ENCODE measurements at regions not wholly inside any gene's neighbourhood (a gene's known extent, or its start where the extent isn't known, plus 50 kb on each side); places are given as distances from the start of the nearest gene placed in this dataset.
"Not testable (repeated sequence)": the region's sequence is repeated elsewhere in the genome, so short reads cannot be mapped to it uniquely, and the experiment has no call there.

DNA sequence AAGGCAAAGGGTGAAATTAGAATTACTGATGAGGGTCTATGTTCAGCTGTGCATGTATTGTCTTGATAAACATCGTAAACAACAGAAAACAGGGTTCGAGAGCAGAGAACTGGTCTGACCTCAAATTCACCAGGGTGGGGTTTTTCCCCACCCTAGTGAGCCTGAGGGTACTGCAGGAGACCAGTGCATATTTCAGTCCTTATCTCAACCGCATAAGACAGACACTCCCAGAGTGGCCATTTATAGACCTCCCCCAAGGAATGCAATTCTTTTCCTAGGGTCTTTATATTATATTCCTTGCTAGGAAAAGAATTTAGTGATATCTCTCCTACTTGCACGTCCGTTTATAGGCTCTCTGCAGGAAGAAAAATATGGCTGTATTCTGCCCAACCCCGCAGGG, 257.0 kb upstream of the OSR1 start:
- not testable (repeated sequence) for DNase-seq (ENCODE audit: low read depth in 4 of 4, low spot score in 3 of 4)

DNA sequence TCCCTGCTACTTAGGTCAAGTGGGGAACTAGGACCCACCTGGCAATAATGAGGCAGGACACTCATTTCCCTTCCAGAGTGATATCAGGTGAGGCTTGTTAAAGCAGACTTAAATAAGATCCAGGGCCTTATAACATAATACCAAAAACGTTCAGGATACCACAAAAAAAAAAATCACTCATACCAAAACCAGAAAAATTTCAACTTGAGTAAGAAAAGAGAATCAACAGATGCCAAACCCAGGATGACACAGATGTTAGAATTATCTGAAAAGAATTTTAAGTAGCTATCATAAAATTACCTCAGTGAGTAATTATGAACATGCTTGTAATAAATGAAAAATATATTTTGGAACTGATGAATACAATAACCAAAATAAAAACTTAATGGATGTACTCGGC, 255.6 kb upstream of the OSR1 start:
- DNase-seq (ENCODE audit: low read depth in 4 of 4, low spot score in 3 of 4) = no peak

GRCh38 chr2:19611491-19612332, 253.3 kb upstream of the OSR1 start:
- peak in 1 of 4 donors; percentile 2 for DNase-seq (ENCODE audit: low read depth in 4 of 4, low spot score in 3 of 4)

GRCh38 chr2:19609266-19609665, 250.8 kb upstream of the OSR1 start:
- DNase-seq (ENCODE audit: low read depth in 4 of 4, low spot score in 3 of 4) = no peak

- DNase-seq (ENCODE audit: low read depth in 4 of 4, low spot score in 3 of 4) = no peak
These were observed 249.7 kb upstream of the OSR1 start for GRCh38 chr2:19607931-19608771.

DNA sequence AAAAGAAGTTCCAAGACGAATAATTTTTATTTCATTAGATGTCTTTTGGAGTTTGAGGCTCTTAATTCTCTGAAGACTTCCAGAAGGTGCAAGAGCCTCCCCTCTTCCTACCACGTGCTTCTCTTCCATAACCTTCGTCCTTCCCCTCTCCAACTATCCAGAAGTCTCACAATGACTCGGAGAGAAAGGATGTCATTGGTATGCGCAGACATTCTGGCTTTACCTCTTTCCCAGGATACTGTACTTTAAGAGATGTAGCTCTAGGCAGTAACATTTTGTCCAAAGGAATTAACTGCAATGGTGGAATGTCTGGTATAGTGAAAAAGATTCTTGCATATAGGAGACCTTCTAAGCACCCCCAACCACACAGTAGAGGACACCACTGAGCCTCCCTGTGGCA, 249.0 kb upstream of the OSR1 start:
- DNase-seq (ENCODE audit: low read depth in 4 of 4, low spot score in 3 of 4) = no peak

DNA sequence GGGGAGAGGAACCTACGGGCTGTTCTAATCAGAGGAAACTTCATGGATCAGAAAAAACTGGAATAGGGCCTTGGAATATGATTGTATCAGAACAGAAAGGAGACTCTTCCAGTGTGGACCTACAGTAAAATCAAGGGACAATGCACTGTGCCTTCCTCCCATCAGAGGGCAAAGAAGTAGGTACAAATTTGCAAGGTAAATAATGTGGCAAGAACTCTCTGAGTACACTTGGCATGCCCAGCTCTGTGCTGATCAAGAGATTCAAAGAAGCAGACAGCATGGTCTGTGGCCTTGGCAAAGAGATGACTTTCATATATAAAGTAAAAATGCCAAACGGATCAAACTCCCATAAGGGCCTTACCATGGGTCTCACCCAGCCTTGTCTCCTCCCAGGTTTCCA, 242.6 kb upstream of the OSR1 start:
- no peak for DNase-seq (ENCODE audit: low read depth in 4 of 4, low spot score in 3 of 4)

GRCh38 chr2:19600506-19600905, 242.1 kb upstream of the OSR1 start:
- no peak for DNase-seq (ENCODE audit: low read depth in 4 of 4, low spot score in 3 of 4)

- no peak for DNase-seq (ENCODE audit: low read depth in 4 of 4, low spot score in 3 of 4)
These were observed 240.5 kb upstream of the OSR1 start for GRCh38 chr2:19598971-19599370.

- DNase-seq (ENCODE audit: low read depth in 4 of 4, low spot score in 3 of 4) = no peak
These were observed 233.8 kb upstream of the OSR1 start for GRCh38 chr2:19592197-19592596.

DNA sequence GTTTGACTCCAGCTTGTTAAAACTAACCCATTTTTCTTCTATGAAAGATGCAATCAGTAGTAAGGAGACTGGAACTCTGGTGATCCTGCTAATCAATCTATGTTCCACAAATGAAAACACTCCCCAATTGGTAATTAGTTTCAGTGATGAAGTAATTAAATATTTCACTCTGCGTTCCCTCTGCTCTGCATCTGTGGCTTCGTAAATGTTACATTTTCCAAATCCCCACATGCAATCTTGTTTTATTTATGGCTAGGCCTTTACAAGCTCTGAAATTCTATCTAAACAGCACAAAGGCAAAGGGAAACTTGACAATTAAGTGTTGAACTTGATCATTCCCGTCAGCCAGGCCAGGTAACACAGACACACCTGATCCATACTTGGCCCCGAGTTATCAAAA, 231.4 kb upstream of the OSR1 start:
- DNase-seq (ENCODE audit: low read depth in 4 of 4, low spot score in 3 of 4) = no peak

DNA sequence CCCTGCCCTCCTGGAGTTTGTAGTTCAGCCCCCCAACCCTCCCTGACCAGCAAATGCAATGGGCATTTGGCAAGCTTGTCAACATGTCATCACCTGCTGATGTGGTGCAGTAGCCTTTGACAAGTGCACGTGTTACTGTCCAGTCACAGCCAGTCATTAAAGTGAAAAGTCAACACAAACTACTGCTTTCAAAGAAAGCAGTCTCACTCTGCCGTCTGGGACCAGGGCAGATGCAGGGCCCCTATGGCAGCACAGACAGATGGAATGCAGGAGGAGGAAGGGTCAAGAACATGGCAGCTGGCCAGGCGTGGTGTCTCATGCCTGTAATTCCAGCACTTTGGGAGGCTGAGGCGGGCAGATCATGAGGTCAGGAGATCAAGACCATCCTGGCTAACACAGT, 222.4 kb upstream of the OSR1 start:
- DNase-seq (ENCODE audit: low read depth in 4 of 4, low spot score in 3 of 4) = no peak

- no peak for DNase-seq (ENCODE audit: low read depth in 4 of 4, low spot score in 3 of 4)
These were observed 221.8 kb upstream of the OSR1 start for GRCh38 chr2:19580264-19580663.

DNA sequence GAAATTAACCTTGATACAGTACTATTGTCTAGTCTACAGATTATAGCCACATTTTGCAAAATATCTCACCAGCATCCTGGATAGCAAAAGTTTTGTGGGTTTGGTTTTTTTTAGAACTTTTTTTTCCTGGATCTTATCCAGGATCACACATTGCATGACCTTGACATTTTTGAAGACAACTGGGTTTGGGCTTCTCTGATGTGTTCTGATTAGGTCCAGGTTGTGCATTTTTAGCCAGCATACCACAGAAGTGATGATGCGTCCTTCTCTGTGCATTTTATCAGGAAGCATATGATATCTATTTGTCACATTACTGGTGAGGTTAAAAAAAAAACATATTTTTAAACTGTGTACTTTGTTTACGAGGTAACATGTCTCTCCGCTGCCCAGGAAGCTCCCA, 221.0 kb upstream of the OSR1 start:
- DNase-seq (ENCODE audit: low read depth in 4 of 4, low spot score in 3 of 4) = no peak

DNA sequence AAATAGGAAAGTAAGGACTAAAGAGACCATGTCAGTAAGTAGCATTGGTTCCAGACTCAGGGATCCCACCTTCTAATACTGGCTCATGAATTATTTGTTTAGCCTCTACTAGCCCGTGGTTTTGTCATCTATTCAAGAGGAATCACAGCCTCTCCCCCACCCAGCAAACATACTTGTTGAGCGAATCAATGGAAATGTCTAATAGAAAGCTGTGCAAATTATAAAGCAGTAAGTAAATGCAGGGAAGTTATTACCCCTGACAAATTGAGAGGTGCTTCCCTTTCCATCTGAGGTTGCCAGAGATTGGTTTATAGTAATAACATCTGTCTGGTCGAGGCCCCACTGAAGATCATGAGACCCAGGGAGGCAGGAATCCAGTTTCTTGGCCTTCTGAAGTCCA, 219.3 kb upstream of the OSR1 start:
- no peak for DNase-seq (ENCODE audit: low read depth in 4 of 4, low spot score in 3 of 4)

- DNase-seq (ENCODE audit: low read depth in 4 of 4, low spot score in 3 of 4) = no peak
These were observed 218.0 kb upstream of the OSR1 start for GRCh38 chr2:19576411-19576810.

DNA sequence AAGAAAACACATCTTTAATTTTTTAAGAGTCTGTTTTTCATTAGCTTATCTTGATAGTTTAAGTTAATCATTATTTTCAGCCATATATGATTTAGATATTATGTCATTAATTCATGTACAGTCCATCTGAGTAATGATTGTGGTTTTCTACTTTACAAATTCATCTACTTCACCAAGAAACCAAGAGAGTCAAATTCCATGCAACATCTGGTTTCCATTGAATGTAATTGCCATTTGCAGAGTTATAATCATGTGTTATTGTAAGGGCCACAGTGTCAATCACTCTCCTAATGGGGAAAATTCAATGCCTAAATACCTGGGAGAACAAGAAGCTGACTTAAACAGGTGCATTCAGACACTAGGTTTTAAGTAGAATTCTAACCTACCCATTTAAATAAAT, 217.2 kb upstream of the OSR1 start:
- no peak for DNase-seq (ENCODE audit: low read depth in 4 of 4, low spot score in 3 of 4)

DNA sequence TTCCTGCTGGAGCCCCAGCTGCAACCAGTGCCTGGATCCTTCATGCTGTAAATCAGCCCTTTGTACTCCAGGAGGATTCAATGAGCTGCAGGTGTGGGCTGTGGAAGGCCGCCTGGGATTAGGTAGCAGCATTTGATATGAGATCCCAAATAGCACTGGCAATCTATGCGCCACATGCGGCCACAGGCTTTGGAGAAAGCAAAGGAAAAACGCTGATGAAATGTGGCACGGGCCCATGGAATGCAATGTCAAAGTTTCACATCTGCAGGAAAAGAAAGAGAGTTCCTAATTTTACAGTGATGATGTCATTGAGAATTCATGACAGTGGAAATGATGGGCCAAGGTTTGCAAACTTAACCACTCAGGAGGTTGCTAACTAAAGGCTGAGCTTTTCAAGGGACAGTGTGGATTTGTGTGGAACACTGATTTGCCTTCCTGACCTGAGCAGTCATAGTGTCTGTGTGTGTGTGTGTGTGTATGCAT, 216.4 kb upstream of the OSR1 start:
- DNase-seq (ENCODE audit: low read depth in 4 of 4, low spot score in 3 of 4) = peak in 3 of 4 donors; percentile 23 to 47 (median 38)

DNA sequence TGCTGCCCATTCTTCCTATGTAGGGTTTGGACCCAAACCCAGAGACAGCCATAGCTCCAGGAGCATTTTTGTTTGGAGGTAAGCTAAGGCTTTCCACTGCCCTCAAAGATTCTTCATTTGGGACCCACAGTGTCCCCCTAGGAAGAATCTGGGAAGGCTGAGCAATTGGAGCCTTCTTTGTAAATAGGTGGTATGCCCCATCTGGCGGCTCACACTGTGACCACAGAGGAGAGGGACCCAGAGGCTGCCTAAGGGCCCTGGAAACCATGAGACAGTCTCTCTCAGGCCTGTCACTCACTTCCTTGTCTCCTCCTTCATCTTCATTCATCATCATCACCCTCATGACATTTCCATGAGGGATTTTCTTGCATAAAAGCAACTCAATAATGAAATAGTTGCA, 215.4 kb upstream of the OSR1 start:
- DNase-seq (ENCODE audit: low read depth in 4 of 4, low spot score in 3 of 4) = no peak

GRCh38 chr2:19571773-19572172, 213.3 kb upstream of the OSR1 start:
- DNase-seq (ENCODE audit: low read depth in 4 of 4, low spot score in 3 of 4) = no peak

DNA sequence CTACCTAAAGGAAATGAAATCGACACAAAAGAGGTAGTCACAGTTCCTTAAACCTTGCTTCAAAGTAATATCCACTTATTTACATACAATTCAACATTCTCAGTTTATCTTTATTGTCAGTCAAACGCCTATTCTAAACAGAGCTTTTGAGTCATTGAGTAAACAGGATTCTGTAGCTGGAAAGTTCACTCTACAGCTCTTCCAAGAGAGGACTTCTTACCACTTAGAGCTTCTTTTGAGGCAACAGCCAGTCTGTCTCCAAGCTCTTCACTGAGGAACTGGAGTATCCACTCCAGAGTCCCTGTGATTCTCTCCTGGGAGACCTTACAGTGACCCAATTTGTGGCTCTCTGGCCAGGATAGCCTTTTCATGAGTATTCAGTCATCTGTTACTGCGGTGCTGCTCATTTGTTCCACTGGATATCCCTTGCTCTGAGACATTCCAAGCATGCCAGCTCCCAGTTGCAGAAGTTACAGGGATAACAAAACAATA, 210.9 kb upstream of the OSR1 start:
- DNase-seq (ENCODE audit: low read depth in 4 of 4, low spot score in 3 of 4) = no peak

- DNase-seq (ENCODE audit: low read depth in 4 of 4, low spot score in 3 of 4) = no peak
These were observed 210.4 kb upstream of the OSR1 start for GRCh38 chr2:19568809-19569208.

All from right renal pelvis (tissue), 4 donors.